Upper lobe of left lung (tissue), 4 donors: ENCODE measurements at regions not wholly inside any gene's neighbourhood (a gene's known extent, or its start where the extent isn't known, plus 50 kb on each side); places are given as distances from the start of the nearest gene placed in this dataset.

Experiments
- CTCF ChIP-seq, 6 experiments: fragments of 450-650 bp in 4 of 6; fragments of 200-600 bp in 2 of 6; sonication (generic) in 2 of 6; IDR thresholded peaks; one replicate each; pipeline ENCODE4 v1.5.1; 2016 to 2019; ENCODE audit warnings: antibody characterized with exemption in 6 of 6
- POLR2AphosphoS5 ChIP-seq, 2 donors: sonication (generic); formaldehyde crosslinking; IDR thresholded peaks; one replicate each; pipeline ENCODE4 v1.5.1; 2017; ENCODE audit warnings: antibody characterized with exemption in 2 of 2

DNA sequence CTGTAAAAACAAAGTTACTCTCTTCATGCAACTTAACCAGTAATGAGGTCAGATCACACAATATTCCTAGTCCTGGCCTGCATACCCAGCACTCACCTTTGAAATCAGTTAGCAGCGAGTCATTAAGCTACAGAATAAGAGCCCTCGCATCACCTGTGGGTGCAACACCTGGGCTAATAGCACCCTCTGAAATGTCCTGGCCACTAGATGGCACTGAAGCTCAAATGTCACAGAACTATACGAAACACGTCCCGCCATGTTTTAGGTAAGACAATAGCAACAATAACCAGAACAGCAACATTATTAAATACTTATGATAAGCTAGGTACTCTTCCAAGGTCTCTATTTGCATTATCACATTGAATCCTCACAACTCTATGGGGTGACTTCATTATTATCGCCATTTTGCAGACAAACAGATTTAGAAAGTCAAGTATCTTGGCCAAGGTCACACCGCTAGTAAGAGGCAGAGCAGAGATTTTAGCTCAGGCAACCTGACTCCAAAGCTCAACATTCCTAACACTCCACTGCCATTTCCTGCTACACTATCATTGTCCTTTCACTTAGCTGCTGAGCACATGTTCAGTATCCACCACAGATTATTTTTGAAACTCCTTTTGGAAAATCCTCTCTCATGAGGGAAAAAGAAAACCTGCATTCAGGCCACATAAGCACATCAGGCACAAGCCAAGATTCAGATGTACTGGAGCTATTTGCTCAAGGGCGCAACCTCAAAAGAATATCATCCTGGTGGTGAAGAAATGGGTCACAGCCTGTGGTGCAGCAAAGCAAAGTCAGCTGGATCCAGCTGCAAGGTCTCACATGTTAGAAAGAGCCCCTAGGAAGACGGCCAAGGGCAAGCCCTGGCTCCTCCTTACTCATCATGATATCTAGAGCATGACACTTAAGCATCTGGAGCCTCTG lies 59.5 kb upstream of the KDR start:
- TF ChIP-seq POLR2AphosphoS5 (IDR thresholded peaks at IDR 0.05): peak; percentile 12 to 14
- peak in 3 of 6 experiments; percentile 12 to 22 (median 17) for TF ChIP-seq CTCF (IDR thresholded peaks at IDR 0.05)
